Thyroid gland (tissue), 4 donors: ENCODE measurements at regions not wholly inside any gene's neighbourhood (a gene's known extent, or its start where the extent isn't known, plus 50 kb on each side); places are given as distances from the start of the nearest gene placed in this dataset.

ENCODE experiments used
- DNase-seq, 2 donors: peaks; one replicate each; pipeline ENCODE4 v3.0.0-alpha.2; 2019
- H3K27ac ChIP-seq, 3 donors: fragments of 200-600 bp; sonication (generic); 1 replicate in 2 of 3; 2 replicates in 1 of 3; pipeline ENCODE4 v1.5.1; 2016 to 2019; ENCODE audit warnings: mild to moderate bottlenecking in 1 of 3, moderate library complexity in 1 of 3
- H3K27me3 ChIP-seq: fragments of 200-600 bp; sonication (generic); one replicate; pipeline ENCODE4 v1.5.1; 2019
- H3K36me3 ChIP-seq, 2 donors: fragments of 200-600 bp; sonication (generic); one replicate each; pipeline ENCODE4 v1.5.1; 2016 to 2019
- H3K4me1 ChIP-seq, 2 donors: fragments of 200-600 bp; sonication (generic); one replicate each; pipeline ENCODE4 v1.5.1; 2017 to 2019
- H3K4me3 ChIP-seq, 3 donors: fragments of 200-600 bp; sonication (generic); replicated peaks in 1 of 3; 1 replicate in 2 of 3; 2 replicates in 1 of 3; pipeline ENCODE4 v1.5.1; 2016; ENCODE audit warnings: mild to moderate bottlenecking in 1 of 3
- H3K9me3 ChIP-seq: fragments of 200-600 bp; sonication (generic); one replicate; pipeline ENCODE4 v1.5.1; 2017
- CTCF ChIP-seq, 6 experiments: fragments of 200-600 bp in 3 of 6; fragments of 450-650 bp in 3 of 6; sonication (generic) in 3 of 6; IDR thresholded peaks; one replicate each; pipeline ENCODE4 v1.5.1; 2016 to 2019; ENCODE audit warnings: antibody characterized with exemption in 6 of 6, mild to moderate bottlenecking in 2 of 6, inconsistent platforms in 1 of 6, moderate library complexity in 1 of 6
- POLR2A ChIP-seq, 2 donors: fragments of 450-650 bp; IDR thresholded peaks; one replicate each; pipeline ENCODE4 v1.6.1; 2017; ENCODE audit warnings: antibody characterized with exemption in 2 of 2, mild to moderate bottlenecking in 2 of 2, moderate library complexity in 1 of 2
- WGBS, 2 donors: methylation state at CpG; one replicate each; pipeline ENCODE4 v1.1.5; 2017; 5-methylcytosine and 5-hydroxymethylcytosine counted together
- intact Hi-C: fragments of 100-400 bp; cut with DNase I; formaldehyde crosslinking; loops from one replicate; pipeline ENCODE4 v1.15.1; 2023

- Histone ChIP-seq H3K27ac (no peak overlapping the region), H3K27me3 (no peaks in the 10 kb centered on the region), H3K4me3 (no peak overlapping the region), H3K9me3 (no peaks in the 10 kb centered on the region), H3K36me3 (no peaks in the 10 kb centered on the region), H3K4me1 (no peaks in the 10 kb centered on the region)
- no peak for DNase-seq
- TF ChIP-seq POLR2A (IDR thresholded peaks at IDR 0.05) (no peak), CTCF (IDR thresholded peaks at IDR 0.05) (no peak)
- WGBS, 2 donors, result 38 to 62% methylated on average over 2 of the region's 2 CpGs
- intact Hi-C loops, result no loop called here
These were observed 175.3 kb downstream of the KCNE4 start for GRCh38 chr2:223227338-223227737.

DNA sequence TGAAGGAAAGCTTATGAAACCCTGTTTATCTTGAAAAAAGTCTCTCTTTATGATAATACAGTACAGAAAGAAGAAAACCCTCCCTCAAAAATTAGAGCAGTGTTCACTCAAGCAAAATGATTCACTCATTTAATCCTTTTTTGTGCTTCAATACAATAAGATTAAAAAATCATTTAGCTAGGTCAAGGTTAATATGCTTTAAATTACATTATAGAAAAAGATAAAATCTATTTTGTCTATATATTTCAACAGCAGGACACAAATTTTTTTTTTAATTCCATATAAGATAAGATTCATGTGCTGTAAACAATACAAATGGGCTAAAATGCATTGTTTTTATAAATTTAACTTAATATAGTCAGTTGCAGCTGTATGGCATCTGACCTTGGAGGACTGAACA is 176.9 kb downstream of the KCNE4 start:
- H3K27me3 ChIP-seq, result no peaks in the 10 kb centered on the region
- H3K4me1 ChIP-seq, result no peaks in the 10 kb centered on the region
- no peak for DNase-seq
- no peaks in the 10 kb centered on the region for H3K36me3 ChIP-seq
- H3K9me3 ChIP-seq, result no peaks in the 10 kb centered on the region
- no peak overlapping the region for H3K27ac ChIP-seq
- H3K4me3 ChIP-seq, result no peak overlapping the region
- intact Hi-C loops, result no loop called here
- no peak for TF ChIP-seq POLR2A (IDR thresholded peaks at IDR 0.05)
- no peak for TF ChIP-seq CTCF (IDR thresholded peaks at IDR 0.05)

DNA sequence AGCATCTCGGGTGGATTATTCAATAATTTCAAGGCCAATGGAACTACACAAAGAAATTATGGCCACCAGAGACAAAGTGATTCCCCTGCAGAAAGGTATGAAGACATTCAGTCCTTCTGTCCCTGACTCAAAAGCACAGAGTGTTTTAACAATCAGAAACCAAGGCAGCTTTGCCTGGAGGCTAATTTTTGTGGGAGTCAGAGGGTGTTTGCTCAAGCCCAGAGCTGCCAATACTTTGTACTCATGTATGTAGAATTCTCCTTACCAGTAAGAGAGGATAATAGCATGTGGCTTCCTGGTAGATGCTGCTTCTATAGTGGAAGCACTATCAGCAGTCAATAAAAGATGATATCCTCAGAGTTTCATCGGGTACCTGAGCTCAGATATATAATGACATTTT is 178.4 kb downstream of the KCNE4 start:
- Histone ChIP-seq H3K27me3 (no peaks in the 10 kb centered on the region), H3K36me3 (no peaks in the 10 kb centered on the region), H3K9me3 (no peaks in the 10 kb centered on the region), H3K4me3 (no peak overlapping the region), H3K27ac (no peak overlapping the region), H3K4me1 (no peaks in the 10 kb centered on the region)
- intact Hi-C loops, result no loop called here
- no peak for DNase-seq
- TF ChIP-seq CTCF (IDR thresholded peaks at IDR 0.05) (no peak), POLR2A (IDR thresholded peaks at IDR 0.05) (no peak)
- WGBS, 2 donors, result 93 to 96% methylated on average over 2 of the region's 2 CpGs

- WGBS, 2 donors, result 70 to 78% methylated on average over 1 of the region's 1 CpG
- Histone ChIP-seq H3K9me3 (no peaks in the 10 kb centered on the region), H3K4me1 (no peaks in the 10 kb centered on the region), H3K4me3 (no peak overlapping the region), H3K27ac (no peak overlapping the region), H3K36me3 (no peaks in the 10 kb centered on the region), H3K27me3 (no peaks in the 10 kb centered on the region)
- TF ChIP-seq CTCF (IDR thresholded peaks at IDR 0.05), result no peak
- no peak for TF ChIP-seq POLR2A (IDR thresholded peaks at IDR 0.05)
- no peak for DNase-seq
- intact Hi-C loops, result no loop called here
These were observed 180.3 kb downstream of the KCNE4 start for GRCh38 chr2:223232285-223232684.

DNA sequence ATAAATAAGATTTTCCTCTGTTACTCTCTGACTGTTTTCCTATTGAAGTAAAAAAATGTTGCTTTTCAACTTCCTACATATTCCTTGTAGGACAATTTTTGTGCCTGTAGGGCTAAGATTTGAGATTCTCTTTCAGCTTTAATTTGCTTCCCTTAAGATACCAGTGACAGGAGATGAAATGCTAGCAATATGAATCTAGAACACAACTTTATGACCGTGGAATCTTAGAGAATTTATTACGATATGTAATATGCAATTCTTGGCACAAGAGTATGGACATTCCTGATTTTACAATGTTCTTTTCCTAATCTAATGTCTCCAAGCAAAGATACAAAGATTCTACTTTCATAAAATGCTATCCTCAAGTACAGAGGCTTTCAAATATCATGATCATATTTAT is 180.9 kb downstream of the KCNE4 start:
- H3K27ac ChIP-seq, result no peak overlapping the region
- WGBS, 2 donors, result 77 to 86% methylated on average over 2 of the region's 2 CpGs

More for the DNA sequence above, 180.9 kb downstream of the KCNE4 start:
- no peak for DNase-seq
- no peak overlapping the region for H3K4me3 ChIP-seq
- no peaks in the 10 kb centered on the region for H3K4me1 ChIP-seq
- TF ChIP-seq CTCF (IDR thresholded peaks at IDR 0.05) (no peak), POLR2A (IDR thresholded peaks at IDR 0.05) (no peak)
- H3K36me3 ChIP-seq, result no peaks in the 10 kb centered on the region
- H3K9me3 ChIP-seq, result no peaks in the 10 kb centered on the region
- intact Hi-C loops, result no loop called here
- no peaks in the 10 kb centered on the region for H3K27me3 ChIP-seq
